ENCODE measurements at regions not wholly inside any gene's neighbourhood (a gene's known extent, or its start where the extent isn't known, plus 50 kb on each side); places are given as distances from the start of the nearest gene placed in this dataset.

- TF ChIP-seq, protein P1, sequence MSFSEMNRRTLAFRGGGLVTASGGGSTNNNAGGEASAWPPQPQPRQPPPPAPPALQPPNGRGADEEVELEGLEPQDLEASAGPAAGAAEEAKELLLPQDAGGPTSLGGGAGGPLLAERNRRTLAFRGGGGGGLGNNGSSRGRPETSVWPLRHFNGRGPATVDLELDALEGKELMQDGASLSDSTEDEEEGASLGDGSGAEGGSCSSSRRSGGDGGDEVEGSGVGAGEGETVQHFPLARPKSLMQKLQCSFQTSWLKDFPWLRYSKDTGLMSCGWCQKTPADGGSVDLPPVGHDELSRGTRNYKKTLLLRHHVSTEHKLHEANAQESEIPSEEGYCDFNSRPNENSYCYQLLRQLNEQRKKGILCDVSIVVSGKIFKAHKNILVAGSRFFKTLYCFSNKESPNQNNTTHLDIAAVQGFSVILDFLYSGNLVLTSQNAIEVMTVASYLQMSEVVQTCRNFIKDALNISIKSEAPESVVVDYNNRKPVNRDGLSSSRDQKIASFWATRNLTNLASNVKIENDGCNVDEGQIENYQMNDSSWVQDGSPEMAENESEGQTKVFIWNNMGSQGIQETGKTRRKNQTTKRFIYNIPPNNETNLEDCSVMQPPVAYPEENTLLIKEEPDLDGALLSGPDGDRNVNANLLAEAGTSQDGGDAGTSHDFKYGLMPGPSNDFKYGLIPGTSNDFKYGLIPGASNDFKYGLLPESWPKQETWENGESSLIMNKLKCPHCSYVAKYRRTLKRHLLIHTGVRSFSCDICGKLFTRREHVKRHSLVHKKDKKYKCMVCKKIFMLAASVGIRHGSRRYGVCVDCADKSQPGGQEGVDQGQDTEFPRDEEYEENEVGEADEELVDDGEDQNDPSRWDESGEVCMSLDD (CRISPR knock-in tag; IDR thresholded peaks at IDR 0.05; ENCODE audit: borderline replicate concordance), result no peak
These were observed 213.4 kb downstream of the ZBBX start (continued) for GRCh38 chr3:167166594-167167253.

DNA sequence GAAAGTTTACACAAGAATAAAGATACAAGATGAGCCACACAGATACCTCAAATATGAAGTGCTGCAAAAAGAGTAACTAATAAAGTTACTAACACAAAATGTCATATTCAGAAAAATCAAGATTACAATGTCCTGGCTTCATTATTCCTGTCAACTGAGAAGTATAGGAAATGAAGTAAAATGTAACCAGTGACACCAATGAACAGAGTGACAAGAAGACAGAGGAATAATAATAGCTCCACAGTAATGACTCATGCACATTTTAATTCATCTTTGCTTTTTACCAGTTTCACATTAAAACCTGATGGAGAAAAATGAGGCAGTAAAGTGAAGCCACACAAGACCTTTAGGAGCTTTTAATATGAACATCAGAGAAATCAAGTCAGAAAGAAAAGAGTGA is 214.1 kb downstream of the ZBBX start:
- Histone ChIP-seq H3K27me3 (ENCODE audit: control insufficient read depth in 1 of 2, insufficient read depth in 2 of 2, low read length in 2 of 2) (no peaks in the 10 kb centered on the region), H3K36me3 (replicated peaks in 1 of 2; ENCODE audit: control insufficient read depth in 1 of 2, insufficient read depth in 2 of 2, low read length in 2 of 2) (no peaks in the 10 kb centered on the region), H4K20me1 (ENCODE audit: insufficient read depth, low read length) (no peaks in the 10 kb centered on the region), H3K27ac (ENCODE audit: extremely low read length, insufficient read depth, low read length) (no peak overlapping the region), H3K9me3 (ENCODE audit: low read length) (no peaks in the 10 kb centered on the region), H3K4me2 (ENCODE audit: low read depth, low read length) (no peak overlapping the region), H3K79me2 (ENCODE audit: insufficient read depth, low read length) (no peaks in the 10 kb centered on the region), H3K9ac (ENCODE audit: insufficient read depth, low read depth, low read length) (no peak overlapping the region), H2AFZ (ENCODE audit: low read length) (no peak overlapping the region), H3K4me3 (replicated peaks in 1 of 3; ENCODE audit: insufficient read depth in 1 of 3, low read depth in 2 of 3, low read length in 3 of 3) (no peak overlapping the region), H3K4me1 (ENCODE audit: insufficient read depth, low read length) (no peaks in the 10 kb centered on the region)
- in situ Hi-C loops (cut with HindIII; ENCODE audit: extremely low pct_ligation_motif_present, low pct_unique_long_range_greater_than_20kb) (no loop called here), intact Hi-C loops (cut with micrococcal nuclease; ENCODE audit: unreplicated experiment) (no loop called here)
- TF ChIP-seq TMF1 (CRISPR knock-in tag; IDR thresholded peaks at IDR 0.05; ENCODE audit: low read depth) (no peak), ZSCAN21 (CRISPR knock-in tag; IDR thresholded peaks at IDR 0.05; ENCODE audit: borderline replicate concordance) (no peak), ERF (CRISPR knock-in tag; IDR thresholded peaks at IDR 0.05) (no peak), DR1 (CRISPR knock-in tag; IDR thresholded peaks at IDR 0.05) (no peak), MTA1 (CRISPR knock-in tag; IDR thresholded peaks at IDR 0.05; ENCODE audit: borderline replicate concordance) (no peak), ZNF33B (CRISPR knock-in tag; IDR thresholded peaks at IDR 0.05) (no peak), TBP (CRISPR knock-in tag; IDR thresholded peaks at IDR 0.05) (no peak)
- BruUV-seq (replicated peaks), result no TSS peak
- ATAC-seq (no peak), FAIRE-seq (no peak), DNase-seq (ENCODE audit: low spot score) (no peak)
- ChIA-PET CTCF (ENCODE audit: low intra/inter-chr PET ratio, low total read pairs) (no interaction called here), POLR2A (no interaction called here)

All from HepG2 (cell line).